Erythroblast (primary cell): ENCODE measurements at regions not wholly inside any gene's neighbourhood (a gene's known extent, or its start where the extent isn't known, plus 50 kb on each side); places are given as distances from the start of the nearest gene placed in this dataset.

Experiments used
- DNase-seq, 2 experiments: peaks; one replicate each; lab custom pipeline; 2025; lab: John Stamatoyannopoulos, UW
- GATA1 ChIP-seq: IDR thresholded peaks from 2 replicates; pipeline ENCODE4 v1.6.1; 2011; ENCODE audit warnings: low read depth, mild to moderate bottlenecking, control low read depth, low read length, moderate library complexity
- POLR2A ChIP-seq: IDR thresholded peaks from 2 replicates; pipeline ENCODE4 v1.6.1; 2011; ENCODE audit warnings: mild to moderate bottlenecking, low read length

DNA sequence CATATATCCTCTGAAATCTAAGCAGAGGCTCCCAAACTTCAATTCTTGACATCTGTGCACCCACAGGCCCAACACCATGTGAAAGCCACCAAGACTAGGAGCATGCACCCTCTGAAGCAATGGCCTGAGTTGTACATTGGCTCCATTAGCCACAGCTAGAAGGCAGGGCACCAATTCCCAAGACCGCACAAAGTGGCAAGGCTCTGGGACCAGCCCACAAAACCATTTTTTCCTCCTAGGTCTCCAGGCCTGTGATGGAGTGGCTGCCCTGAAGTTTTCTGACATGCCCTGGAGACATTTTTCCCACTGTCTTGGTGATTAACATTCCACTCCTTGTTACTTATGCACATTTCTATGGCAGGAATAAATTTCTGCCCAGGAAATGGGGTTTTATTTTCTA is 232.2 kb upstream of the GRID2 start:
- no peak for TF ChIP-seq GATA1
- TF ChIP-seq POLR2A = no peak
- DNase-seq = no peak

DNA sequence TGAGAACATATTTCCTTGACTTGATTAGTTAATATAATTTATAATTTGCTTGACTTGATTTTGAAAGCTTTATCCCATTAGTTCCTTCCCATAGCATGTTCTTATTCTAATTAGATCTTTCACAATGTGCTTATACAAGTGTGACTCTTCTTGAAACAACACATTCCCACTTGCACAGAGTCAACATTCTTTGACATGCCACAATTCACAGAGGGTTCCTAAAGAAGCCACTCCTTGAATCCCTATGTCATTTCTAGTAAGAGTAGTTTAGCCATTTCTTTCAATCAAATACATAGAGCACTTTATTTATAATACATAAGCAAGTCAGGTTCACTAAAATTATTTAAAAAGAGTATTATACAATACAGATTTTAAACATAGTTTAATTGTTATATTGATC is 228.9 kb upstream of the GRID2 start:
- no peak for TF ChIP-seq GATA1
- no peak for DNase-seq

DNA sequence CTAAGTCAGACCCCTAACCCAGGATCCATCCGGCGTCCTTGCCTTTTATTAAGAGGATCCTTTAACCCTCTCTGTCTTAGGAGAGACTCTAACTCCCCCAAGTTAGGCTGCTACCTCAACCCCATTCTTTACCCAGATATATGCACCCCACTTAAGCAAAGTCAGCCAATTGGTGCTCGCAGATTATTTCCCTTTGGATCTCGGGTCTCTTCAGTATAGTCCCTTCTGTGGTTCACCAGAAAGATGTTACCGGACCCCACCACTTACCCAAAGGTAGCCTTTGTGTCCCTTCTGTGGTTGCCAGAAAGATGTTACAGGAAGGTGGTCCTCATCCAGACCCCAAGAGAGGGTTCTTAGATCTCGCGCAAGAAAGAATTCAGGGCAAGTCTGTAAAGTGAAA is 212.9 kb upstream of the GRID2 start:
- no peak for DNase-seq
- no peak for TF ChIP-seq POLR2A
- no peak for TF ChIP-seq GATA1

DNA sequence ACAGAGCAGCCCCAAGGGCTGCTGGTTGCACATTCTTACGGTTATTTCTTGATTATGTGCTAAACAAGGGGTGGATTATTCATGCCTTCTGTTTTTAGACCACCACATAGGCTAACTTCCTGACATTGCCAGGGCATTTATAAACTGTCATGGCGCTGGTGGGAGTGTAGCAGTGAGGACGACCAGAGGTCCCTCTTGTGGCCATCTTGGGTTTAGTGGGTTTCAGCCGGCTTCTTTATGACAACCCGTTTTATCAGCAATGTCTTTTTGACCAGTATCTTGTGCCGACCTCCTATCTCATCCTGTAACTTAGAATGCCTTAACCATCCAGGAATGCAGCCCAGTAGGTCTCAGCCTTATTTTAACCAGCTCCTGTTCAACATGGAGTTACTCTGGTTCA is 212.4 kb upstream of the GRID2 start:
- TF ChIP-seq POLR2A (no peak), GATA1 (no peak)
- no peak for DNase-seq

DNA sequence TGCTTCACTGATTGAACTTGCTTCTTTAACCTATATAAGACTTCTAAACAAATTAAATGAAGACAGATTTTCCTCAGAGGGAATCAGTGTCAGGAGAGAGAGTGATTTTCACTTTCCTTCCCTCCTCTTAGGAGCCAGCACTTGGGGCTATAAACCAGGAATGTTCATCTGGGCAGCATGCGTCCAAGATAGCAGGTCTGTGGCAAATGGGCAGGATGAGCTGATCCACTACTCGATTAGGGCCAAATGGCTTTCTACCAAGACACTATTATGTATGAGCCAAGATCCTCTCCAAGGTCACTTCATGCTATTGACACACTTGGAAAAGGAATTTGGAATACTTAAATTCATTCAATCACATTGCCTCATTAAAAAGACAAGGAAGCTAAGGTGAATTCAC is 203.9 kb upstream of the GRID2 start:
- TF ChIP-seq POLR2A = no peak
- no peak for TF ChIP-seq GATA1

DNA sequence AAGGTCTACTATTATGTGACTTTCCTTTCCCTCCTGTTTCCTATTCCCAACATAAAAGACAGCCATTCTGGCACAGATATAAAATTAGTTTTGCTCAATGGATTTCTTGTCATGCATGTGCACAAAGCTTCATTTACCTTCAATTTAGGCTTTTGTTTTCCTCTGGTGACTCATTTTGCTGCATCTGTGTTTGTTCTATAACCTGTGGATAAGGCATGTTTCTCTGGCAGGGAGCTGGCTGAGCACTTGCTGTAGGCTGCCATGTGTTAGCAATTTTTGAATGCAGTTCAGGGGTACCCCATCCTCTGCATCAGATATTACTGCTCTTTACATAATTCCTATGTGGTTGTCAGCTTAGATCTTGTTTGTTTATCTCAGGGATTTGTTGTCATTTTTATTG is 202.8 kb upstream of the GRID2 start:
- DNase-seq = no peak
- TF ChIP-seq GATA1 (no peak), POLR2A (no peak)

More for the DNA sequence above, 203.9 kb upstream of the GRID2 start:
- DNase-seq = no peak

DNA sequence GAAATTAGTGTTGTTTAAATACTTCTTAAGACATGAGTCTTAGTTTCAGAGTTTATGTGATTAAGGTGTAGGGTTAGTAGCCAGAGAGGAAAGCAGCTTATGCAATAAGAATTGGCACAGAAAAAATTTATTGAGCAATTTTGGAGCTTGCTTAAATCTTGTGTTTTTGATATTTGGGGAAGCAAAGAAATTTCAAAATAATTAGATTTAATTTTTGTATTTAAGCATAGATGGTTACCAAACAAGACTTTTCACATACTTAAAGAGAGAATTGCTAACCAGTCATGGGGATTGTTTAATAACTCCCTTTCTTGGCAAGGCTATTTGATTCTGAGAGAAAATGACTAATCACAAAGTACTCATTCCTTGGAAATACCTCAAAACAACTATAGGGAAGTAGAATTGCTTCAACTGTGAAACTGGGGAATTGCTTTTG is 202.0 kb upstream of the GRID2 start:
- no peak for DNase-seq

DNA sequence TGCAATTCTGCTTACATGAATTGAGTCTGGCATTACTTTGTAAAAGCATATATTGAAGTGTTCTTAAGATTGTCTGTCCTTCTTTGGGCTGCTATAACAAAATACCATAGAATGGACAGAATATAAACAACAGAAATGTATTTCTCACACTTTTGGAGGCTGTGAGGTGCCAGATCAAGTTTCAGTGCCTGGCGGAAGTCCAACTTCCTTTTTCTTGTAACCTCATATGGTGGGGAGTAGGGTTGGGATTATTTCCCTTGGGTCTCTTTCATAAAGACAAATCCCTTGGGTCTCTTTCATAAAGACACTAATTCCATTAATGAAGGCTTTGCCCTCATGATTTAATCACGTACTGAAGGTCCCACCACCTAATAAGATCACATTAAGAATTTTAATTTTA is 199.3 kb upstream of the GRID2 start:
- no peak for TF ChIP-seq GATA1
- no peak for TF ChIP-seq POLR2A
- no peak for DNase-seq

More for the DNA sequence above, 202.0 kb upstream of the GRID2 start:
- no peak for TF ChIP-seq GATA1
- no peak for TF ChIP-seq POLR2A

DNA sequence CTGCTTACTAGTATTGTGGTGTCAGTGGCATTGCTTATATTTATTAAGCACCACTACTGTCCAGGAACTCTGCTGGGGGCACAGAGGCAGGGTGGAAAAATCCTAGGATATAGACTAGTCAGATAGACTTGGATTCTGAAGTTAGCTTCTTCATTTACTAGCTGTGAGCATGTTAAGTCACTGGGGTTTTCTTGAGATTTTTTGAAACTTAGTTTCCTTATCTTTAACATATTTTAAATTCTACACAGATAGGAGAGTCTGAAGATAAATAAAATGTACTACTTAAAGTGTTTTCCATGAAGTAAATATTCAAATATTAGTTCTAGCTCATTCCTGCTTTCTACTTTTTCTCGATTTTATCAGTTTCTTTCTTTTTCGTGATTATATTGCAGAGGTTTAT is 196.9 kb upstream of the GRID2 start:
- TF ChIP-seq GATA1 (no peak), POLR2A (no peak)
- DNase-seq = no peak

DNA sequence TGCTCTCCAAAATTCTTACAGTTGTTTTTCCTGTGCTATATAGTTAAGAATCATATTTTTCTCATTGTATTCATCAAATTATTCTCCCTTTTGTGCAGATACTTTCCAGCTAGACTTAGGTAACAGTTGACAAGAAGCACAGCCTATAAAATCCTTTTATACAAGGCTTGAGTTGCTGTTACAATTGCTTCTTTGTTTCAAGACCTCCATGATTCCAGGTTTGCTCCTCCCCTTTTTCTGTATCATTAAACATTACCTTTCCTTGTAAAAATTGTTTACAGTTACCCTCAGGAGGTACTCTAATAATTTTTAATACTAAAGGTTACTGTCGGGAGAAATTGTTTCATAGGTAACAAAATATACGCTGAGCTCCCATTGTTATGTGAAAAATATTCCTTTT is 192.3 kb upstream of the GRID2 start:
- TF ChIP-seq POLR2A (no peak), GATA1 (no peak)
- DNase-seq = no peak

DNA sequence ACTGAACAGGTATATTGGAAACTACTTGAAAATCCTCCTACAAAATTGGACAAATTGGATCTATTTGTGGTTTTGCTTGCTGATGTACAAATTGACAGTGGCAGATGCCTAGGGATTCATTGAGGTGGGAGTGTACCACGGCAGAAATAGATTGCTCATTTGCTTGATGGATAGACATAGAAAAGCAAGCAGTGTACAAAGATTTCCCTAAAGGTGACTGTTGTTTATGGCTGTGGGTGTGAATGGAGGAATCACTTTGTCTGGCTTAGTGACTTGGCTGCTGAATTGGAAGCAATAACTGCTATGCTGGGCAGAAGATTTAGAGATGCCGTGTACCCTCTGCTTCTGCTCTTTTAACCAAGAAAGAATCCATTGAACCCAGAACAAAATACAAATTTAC is 191.0 kb upstream of the GRID2 start:
- DNase-seq = no peak

DNA sequence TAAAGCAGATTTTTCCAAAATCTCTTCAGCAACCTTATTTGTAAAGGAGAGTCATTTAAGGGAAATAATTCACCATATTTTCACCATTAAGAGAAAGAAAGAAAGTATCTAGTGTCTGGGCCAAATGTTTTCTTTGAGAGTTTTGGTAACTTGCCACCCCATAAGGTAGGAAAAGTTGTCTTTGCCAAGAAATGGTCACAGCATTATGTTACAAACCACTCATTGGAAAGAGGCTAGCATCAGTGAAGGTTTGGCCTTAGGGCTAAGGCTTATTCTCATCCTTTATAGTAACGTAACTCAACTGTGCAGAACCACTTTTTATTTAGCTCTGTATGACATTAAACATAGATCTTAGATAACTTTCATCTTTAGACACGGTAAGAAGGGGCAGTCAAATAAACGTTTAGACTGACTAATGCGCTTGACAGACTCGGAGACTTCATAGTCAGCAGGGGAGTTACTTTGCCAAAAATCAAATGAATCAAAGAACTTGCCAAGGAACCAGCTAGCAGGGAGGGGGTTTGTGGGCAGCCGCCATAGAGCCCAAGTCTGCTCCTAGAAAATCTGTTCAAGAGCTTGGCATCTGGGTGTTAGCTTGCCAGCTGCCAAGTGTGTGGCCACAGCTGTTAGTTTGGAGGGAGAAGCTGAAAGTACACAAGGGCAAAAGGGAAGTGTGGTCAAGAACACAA is 182.8 kb upstream of the GRID2 start:
- DNase-seq = no peak
- TF ChIP-seq POLR2A (no peak), GATA1 (no peak)

More for the DNA sequence above, 191.0 kb upstream of the GRID2 start:
- TF ChIP-seq POLR2A = no peak
- no peak for TF ChIP-seq GATA1

DNA sequence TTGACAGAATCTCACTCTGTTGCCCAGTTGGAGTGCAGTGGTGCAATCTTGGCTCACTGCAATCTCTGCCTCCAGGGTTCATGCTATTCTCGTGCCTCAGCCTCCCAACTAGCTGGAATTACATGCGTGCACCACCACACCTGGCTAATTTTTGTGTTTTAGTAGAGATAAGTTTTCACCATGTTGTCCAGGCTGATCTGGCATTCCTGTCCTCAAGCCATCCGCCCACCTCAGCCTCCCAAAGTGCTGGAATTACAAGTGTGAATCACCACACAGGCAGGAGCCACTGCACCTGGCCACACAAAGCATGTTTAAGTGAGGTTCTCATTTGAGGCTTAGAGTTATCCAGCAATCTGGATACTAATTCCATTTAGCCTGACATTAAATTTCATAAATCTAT is 180.9 kb upstream of the GRID2 start:
- TF ChIP-seq GATA1 = no peak
- TF ChIP-seq POLR2A = no peak
- DNase-seq = no peak

DNA sequence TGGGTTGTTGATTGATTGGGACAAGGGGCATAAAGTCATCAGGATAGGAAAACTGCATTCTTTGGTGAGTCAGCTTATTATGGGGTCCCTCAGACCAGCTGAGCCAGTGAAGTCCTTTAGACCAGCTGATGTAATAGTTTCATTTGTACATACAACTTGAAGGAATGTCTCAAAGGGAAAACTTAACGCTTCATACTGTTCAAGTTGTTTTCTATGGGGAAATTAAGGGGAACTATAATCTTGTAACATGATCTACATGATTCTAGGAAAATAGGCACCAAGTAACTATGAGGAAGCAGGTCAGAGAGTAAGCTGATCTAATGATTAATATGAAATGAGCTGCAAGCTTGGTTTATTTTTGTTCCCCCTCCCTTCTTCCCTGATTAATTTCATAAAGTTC is 175.1 kb upstream of the GRID2 start:
- DNase-seq = no peak
- TF ChIP-seq GATA1 = no peak
- TF ChIP-seq POLR2A = no peak

DNA sequence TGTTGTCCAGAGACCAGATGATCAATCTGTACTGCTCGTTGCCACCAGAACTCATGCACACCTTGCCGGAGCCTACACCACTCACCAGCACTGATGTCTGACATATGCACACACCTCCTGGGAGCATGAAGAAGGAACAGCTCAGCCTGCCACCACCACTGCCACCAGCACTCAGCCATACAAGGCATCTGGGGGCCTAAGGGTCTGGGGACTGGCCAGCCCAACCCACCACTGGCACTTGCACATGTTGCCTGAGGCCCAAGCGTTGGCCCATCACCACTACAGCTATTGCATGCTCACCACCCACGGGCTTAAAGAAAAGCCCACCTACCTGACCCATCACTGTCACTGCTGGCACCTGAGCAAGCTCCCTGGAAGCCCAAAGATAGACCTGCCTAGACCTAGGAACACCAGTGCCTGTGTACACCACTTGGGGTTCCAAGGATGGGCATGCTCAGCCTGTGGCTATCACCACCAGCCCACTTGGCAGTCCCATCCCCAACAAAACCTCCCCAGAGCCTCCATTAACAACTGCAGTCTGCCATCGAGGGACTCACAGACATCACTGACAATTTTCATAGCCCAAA is 174.3 kb upstream of the GRID2 start:
- no peak for TF ChIP-seq POLR2A
- TF ChIP-seq GATA1 = no peak

More for the DNA sequence above, 174.3 kb upstream of the GRID2 start:
- DNase-seq = no peak
